GM12878 (cell line): ENCODE measurements at regions not wholly inside any gene's neighbourhood (a gene's known extent, or its start where the extent isn't known, plus 50 kb on each side); places are given as distances from the start of the nearest gene placed in this dataset.

Experiments
- ATAC-seq: fragments of 200-7000 bp; cut with Tn5 transposase; 3 replicates; pipeline ENCODE4 v1.9.1; 2020; ENCODE audit warnings: mild to moderate bottlenecking, moderate library complexity
- BruUV-seq: library from RNA; stranded (reverse); fragments of 400-500 nt; replicated peaks from 2 replicates; lab custom pipeline; 2021; lab: Mats Ljungman, UMichigan
- CTCF ChIA-PET: fragments of 300-600 bp; sonication (Branson Sonifier 250); formaldehyde crosslinking; extraction: SDS; loops from one replicate; lab custom pipeline; 2021; ENCODE audit warnings: inconsistent platforms; lab: Yijun Ruan, JAX
- POLR2A ChIA-PET: fragments of 350-600 bp; formaldehyde crosslinking; extraction: SDS; loops from one replicate; lab custom pipeline; 2021; ENCODE audit warnings: inconsistent platforms; lab: Charles Lee
- RAD21 ChIA-PET: fragments of 300-600 bp; sonication (Branson Sonifier 250); formaldehyde crosslinking; loops from one replicate; lab custom pipeline; 2023; ENCODE audit warnings: antibody characterized with exemption; ENCODE audit not compliant: unreplicated experiment; lab: Charles Lee
- SMC1A ChIA-PET: fragments of 300-600 bp; sonication (Branson Sonifier 250); formaldehyde crosslinking; loops from one replicate; lab custom pipeline; 2023; ENCODE audit not compliant: unreplicated experiment, uncharacterized antibody; lab: Charles Lee
- DNase-seq: peaks from one replicate; pipeline ENCODE4 v3.0.0-alpha.2; 2011; ENCODE audit warnings: low read depth, low spot score
- FAIRE-seq: peaks from 3 replicates; lab custom pipeline; 2011; peaks lifted over from hg19 to GRCh38; lab: Jason Lieb, UNC
- H2AFZ ChIP-seq: 2 replicates; pipeline ENCODE4 v1.6.0; 2011; ENCODE audit warnings: low read depth, low read length, control low read depth; ENCODE audit not compliant: control insufficient read depth
- H3K27ac ChIP-seq: 2 replicates; pipeline ENCODE4 v1.5.1; 2011; ENCODE audit warnings: control low read depth; ENCODE audit not compliant: control insufficient read depth, insufficient read depth
- H3K27me3 ChIP-seq, 2 experiments: replicated peaks in 1 of 2; 2 replicates each; pipeline versions ENCODE4 v1.6.0 to v1.6.1; 2011; ENCODE audit warnings: low read length in 1 of 2; ENCODE audit not compliant: control insufficient read depth in 2 of 2, insufficient read depth in 2 of 2
- H3K36me3 ChIP-seq, 2 experiments: 2 replicates each; pipeline ENCODE4 v1.5.1; 2011; ENCODE audit warnings: low read length in 1 of 2; ENCODE audit not compliant: control insufficient read depth in 2 of 2, insufficient read depth in 2 of 2
- H3K4me1 ChIP-seq: 2 replicates; pipeline ENCODE4 v1.6.1; 2011; ENCODE audit warnings: mild to moderate bottlenecking, low read length, moderate library complexity, mixed read lengths; ENCODE audit not compliant: control insufficient read depth, insufficient read depth
- H3K4me2 ChIP-seq: 2 replicates; pipeline ENCODE4 v1.6.0; 2011; ENCODE audit warnings: control low read depth; ENCODE audit not compliant: control insufficient read depth, insufficient read depth
- H3K4me3 ChIP-seq: fragments of 200-600 bp; sonication (generic); 2 replicates; pipeline ENCODE4 v1.5.1; 2016
- H3K79me2 ChIP-seq: 2 replicates; pipeline ENCODE4 v1.6.0; 2011; ENCODE audit warnings: low read length; ENCODE audit not compliant: control insufficient read depth, insufficient read depth
- H3K9ac ChIP-seq: 2 replicates; pipeline ENCODE4 v1.8.0; 2011; ENCODE audit warnings: low read length, control low read depth, mixed read lengths; ENCODE audit not compliant: control insufficient read depth, insufficient read depth
- H3K9me3 ChIP-seq: replicated peaks from 3 replicates; pipeline ENCODE4 v1.5.1; 2011; ENCODE audit warnings: mild to moderate bottlenecking, low read length; ENCODE audit not compliant: control insufficient read depth, insufficient read depth
- H4K20me1 ChIP-seq: 2 replicates; pipeline ENCODE4 v1.6.0; 2011; ENCODE audit not compliant: control insufficient read depth, insufficient read depth
- ATF2 ChIP-seq: IDR thresholded peaks from 2 replicates; pipeline ENCODE4 v1.6.1; 2012; ENCODE audit warnings: low read length, inconsistent platforms
- CHD4 ChIP-seq: fragments of 200-600 bp; sonication (generic); IDR thresholded peaks from 2 replicates; pipeline ENCODE4 v1.6.1; 2016; ENCODE audit warnings: mild to moderate bottlenecking
- FOS ChIP-seq: IDR thresholded peaks from 3 replicates; pipeline ENCODE4 v1.6.1; 2011; ENCODE audit warnings: borderline replicate concordance; ENCODE audit not compliant: insufficient read length; ENCODE audit errors: extremely low read depth
- GATAD2B ChIP-seq: fragments of 450-650 bp; conservative IDR thresholded peaks from 2 replicates; pipeline ENCODE4 v1.6.1; 2017; ENCODE audit warnings: low read depth, mild to moderate bottlenecking, moderate library complexity
- KAT2A ChIP-seq: conservative IDR thresholded peaks from 2 replicates; pipeline ENCODE4 v1.6.1; 2011; ENCODE audit warnings: low read depth, low read length; ENCODE audit not compliant: control insufficient read depth
- NR2C1 ChIP-seq: fragments of 450-650 bp; IDR thresholded peaks from 2 replicates; pipeline ENCODE4 v1.6.1; 2017; ENCODE audit warnings: antibody characterized with exemption, mild to moderate bottlenecking, moderate library complexity
- RELA ChIP-seq: fragments of 450-650 bp; IDR thresholded peaks from 2 replicates; pipeline ENCODE4 v1.8.0; 2014; ENCODE audit warnings: borderline replicate concordance; ENCODE audit not compliant: partially characterized antibody
- SIX5 ChIP-seq: IDR thresholded peaks from 2 replicates; pipeline ENCODE4 v1.6.1; 2011; ENCODE audit warnings: mild to moderate bottlenecking, low read depth, low read length, moderate library complexity; ENCODE audit not compliant: severe bottlenecking
- TAF1 ChIP-seq: IDR thresholded peaks from 2 replicates; pipeline ENCODE4 v1.6.1; 2011; ENCODE audit warnings: mild to moderate bottlenecking, low read depth, low read length, borderline replicate concordance
- TARDBP ChIP-seq: IDR thresholded peaks from 2 replicates; pipeline ENCODE4 v1.6.1; 2016; ENCODE audit warnings: borderline replicate concordance
- ZNF687 ChIP-seq: fragments of 450-650 bp; IDR thresholded peaks from 2 replicates; pipeline ENCODE4 v1.6.1; 2017; ENCODE audit warnings: mild to moderate bottlenecking, moderate library complexity
- WGBS: methylation state at CpG from one replicate; pipeline ENCODE4 v1.1.6; 2016; ENCODE audit warnings: low lambda C conversion rate; ENCODE audit not compliant: insufficient replicate concordance, insufficient coverage; ENCODE audit errors: missing lambda C conversion rate; 5-methylcytosine and 5-hydroxymethylcytosine counted together
- in situ Hi-C: fragments of 300-500 bp; cut with MboI; formaldehyde crosslinking; loops from 9 replicates; pipeline ENCODE4 v1.14.3; 2018; ENCODE audit warnings: mixed read lengths
- intact Hi-C: fragments of 100-400 bp; cut with micrococcal nuclease; formaldehyde crosslinking; loops from one replicate; pipeline ENCODE4 v1.14.2; 2022; ENCODE audit not compliant: unreplicated experiment
- TF ChIP-seq, protein P1 (sequence below): fragments of 450-650 bp; IDR thresholded peaks from 2 replicates; pipeline ENCODE4 v1.6.1; 2018; ENCODE audit warnings: borderline replicate concordance, mild to moderate bottlenecking; ENCODE audit not compliant: partially characterized antibody
- TF ChIP-seq, protein P2 (sequence below): IDR thresholded peaks from 2 replicates; pipeline ENCODE4 v1.6.1; 2011; ENCODE audit warnings: low read depth, low read length, improper control_type of control experiment, borderline replicate concordance

GRCh38 chr18:3397031-3397750 lies 52.8 kb upstream of the TGIF1 start:
- Histone ChIP-seq H3K4me2 (no peak overlapping the region), H2AFZ (no peak overlapping the region), H3K27ac (no peak overlapping the region), H3K4me1 (peaks cover 25% of the 10 kb centered on the region), H3K36me3 (no peaks in the 10 kb centered on the region), H3K79me2 (no peaks in the 10 kb centered on the region), H4K20me1 (no peaks in the 10 kb centered on the region), H3K4me3 (no peak overlapping the region), H3K9ac (no peak overlapping the region), H3K9me3 (peaks cover 11% of the 10 kb centered on the region; the same call in 2 of the 3 replicates), H3K27me3 (no peaks in the 10 kb centered on the region)
- ChIA-PET SMC1A (interaction anchor here (0.7 to 2.4 kb wide), 2 partner anchors 9 to 11 kb away, joined by 5 to 6 read pairs; no protein-coding TSS in a partner anchor), POLR2A (no interaction called here), RAD21 (no interaction called here), CTCF (interaction anchor here (1.3 kb wide), 1 partner anchor 13 kb away, joined by 4 read pairs; no protein-coding TSS in a partner anchor)
- no TSS peak for BruUV-seq
- 32% methylated on average over 7 of the region's 7 CpGs for WGBS
- DNase-seq (no peak), FAIRE-seq (no peak), ATAC-seq (no peak)
- in situ Hi-C loops (no loop called here), intact Hi-C loops (no loop called here)
- TF ChIP-seq TARDBP (no peak), CHD4 (no peak), SIX5 (no peak), ATF2 (no peak), FOS (no peak), TAF1 (no peak), RELA (no peak), ZNF687 (no peak), GATAD2B (no peak), NR2C1 (no peak), KAT2A (no peak)
- TF ChIP-seq, protein P1, sequence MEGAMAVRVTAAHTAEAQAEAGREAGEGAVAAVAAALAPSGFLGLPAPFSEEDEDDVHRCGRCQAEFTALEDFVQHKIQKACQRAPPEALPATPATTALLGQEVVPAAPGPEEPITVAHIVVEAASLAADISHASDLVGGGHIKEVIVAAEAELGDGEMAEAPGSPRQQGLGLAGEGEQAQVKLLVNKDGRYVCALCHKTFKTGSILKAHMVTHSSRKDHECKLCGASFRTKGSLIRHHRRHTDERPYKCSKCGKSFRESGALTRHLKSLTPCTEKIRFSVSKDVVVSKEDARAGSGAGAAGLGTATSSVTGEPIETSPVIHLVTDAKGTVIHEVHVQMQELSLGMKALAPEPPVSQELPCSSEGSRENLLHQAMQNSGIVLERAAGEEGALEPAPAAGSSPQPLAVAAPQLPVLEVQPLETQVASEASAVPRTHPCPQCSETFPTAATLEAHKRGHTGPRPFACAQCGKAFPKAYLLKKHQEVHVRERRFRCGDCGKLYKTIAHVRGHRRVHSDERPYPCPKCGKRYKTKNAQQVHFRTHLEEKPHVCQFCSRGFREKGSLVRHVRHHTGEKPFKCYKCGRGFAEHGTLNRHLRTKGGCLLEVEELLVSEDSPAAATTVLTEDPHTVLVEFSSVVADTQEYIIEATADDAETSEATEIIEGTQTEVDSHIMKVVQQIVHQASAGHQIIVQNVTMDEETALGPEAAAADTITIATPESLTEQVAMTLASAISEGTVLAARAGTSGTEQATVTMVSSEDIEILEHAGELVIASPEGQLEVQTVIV: no peak
- TF ChIP-seq, protein P2, sequence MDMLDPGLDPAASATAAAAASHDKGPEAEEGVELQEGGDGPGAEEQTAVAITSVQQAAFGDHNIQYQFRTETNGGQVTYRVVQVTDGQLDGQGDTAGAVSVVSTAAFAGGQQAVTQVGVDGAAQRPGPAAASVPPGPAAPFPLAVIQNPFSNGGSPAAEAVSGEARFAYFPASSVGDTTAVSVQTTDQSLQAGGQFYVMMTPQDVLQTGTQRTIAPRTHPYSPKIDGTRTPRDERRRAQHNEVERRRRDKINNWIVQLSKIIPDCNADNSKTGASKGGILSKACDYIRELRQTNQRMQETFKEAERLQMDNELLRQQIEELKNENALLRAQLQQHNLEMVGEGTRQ: no peak
